Cerebellar cortex (tissue), 1 donor: ENCODE measurements at regions not wholly inside any gene's neighbourhood (a gene's known extent, or its start where the extent isn't known, plus 50 kb on each side); places are given as distances from the start of the nearest gene placed in this dataset.

Experiments
- DNase-seq: peaks from one replicate; pipeline ENCODE4 v3.0.0-alpha.2; 2015; ENCODE audit warnings: low spot score

GRCh38 chr18:73918816-73919215 lies 228.8 kb downstream of the FBXO15 start:
- DNase-seq: no peak

DNA sequence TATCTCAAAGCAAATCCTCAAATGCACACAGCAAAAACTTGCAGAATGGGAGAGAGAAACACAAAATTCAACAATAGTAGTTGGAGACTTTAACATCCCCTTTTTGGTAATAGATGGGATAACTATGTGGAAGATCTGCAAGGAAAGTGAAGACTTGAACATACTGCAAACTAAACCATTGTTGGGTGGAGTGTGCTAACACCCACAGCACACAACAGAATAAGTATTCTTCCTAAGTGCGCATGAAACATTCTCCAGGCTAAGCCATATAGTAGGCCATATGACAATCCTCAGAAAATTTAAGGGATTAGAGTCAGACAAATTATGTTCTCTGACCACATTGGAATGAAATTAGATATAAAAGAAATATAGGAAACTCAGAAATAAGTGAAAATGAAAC lies 230.6 kb downstream of the FBXO15 start:
- no peak for DNase-seq

GRCh38 chr18:73913505-73913904 lies 234.1 kb downstream of the FBXO15 start:
- no peak for DNase-seq

DNA sequence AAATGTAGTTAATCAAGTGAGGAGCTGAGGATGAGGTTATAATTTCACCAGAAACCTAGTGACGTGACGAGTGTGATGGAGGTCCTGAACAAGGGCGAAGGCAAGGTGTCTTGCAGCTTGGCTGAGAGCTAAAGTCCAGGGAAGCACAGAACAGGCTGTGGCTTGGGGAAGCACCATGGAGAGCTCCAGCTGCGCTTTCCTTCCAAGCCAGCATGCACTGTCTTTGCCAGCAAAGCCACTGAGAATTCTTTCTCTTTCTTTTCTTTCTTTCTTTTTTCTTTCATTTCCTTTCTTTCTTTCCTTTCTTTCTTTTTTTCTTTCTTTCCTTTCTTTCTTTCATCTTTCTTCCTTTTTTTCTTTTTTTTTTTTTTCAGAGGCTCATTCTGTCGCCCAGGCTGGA lies 239.3 kb downstream of the FBXO15 start:
- no peak for DNase-seq

GRCh38 chr18:73901566-73901965 lies 246.1 kb downstream of the FBXO15 start:
- DNase-seq: no peak

GRCh38 chr18:73901151-73901550 lies 246.5 kb downstream of the FBXO15 start:
- no peak for DNase-seq

GRCh38 chr18:73900106-73900835 lies 247.4 kb downstream of the FBXO15 start:
- no peak for DNase-seq

- no peak for DNase-seq
These were observed 250.1 kb downstream of the FBXO15 start for GRCh38 chr18:73897517-73897916.

- no peak for DNase-seq
These were observed 250.9 kb downstream of the FBXO15 start for GRCh38 chr18:73896685-73897084.

- DNase-seq: no peak
These were observed 251.9 kb downstream of the FBXO15 start for GRCh38 chr18:73895701-73896100.

DNA sequence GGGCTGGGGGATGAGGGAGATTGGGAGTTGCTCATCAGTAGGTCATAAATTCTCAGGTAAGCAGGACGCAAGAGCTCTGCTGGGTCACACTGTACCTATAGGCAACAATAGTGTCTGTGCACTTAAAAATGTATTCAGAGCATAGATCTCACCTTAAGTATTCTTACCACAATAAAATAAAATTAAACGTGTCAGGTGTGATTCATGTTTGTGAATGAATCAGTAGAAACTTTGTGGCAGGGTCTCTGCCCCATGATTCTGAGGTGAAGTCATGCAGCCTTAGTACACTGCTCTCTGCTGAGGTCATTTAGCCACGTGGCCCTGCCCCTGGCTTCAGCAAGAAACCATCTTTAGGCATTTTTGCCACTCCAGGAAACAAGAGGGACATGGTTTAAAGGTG lies 253.8 kb downstream of the FBXO15 start:
- no peak for DNase-seq

DNA sequence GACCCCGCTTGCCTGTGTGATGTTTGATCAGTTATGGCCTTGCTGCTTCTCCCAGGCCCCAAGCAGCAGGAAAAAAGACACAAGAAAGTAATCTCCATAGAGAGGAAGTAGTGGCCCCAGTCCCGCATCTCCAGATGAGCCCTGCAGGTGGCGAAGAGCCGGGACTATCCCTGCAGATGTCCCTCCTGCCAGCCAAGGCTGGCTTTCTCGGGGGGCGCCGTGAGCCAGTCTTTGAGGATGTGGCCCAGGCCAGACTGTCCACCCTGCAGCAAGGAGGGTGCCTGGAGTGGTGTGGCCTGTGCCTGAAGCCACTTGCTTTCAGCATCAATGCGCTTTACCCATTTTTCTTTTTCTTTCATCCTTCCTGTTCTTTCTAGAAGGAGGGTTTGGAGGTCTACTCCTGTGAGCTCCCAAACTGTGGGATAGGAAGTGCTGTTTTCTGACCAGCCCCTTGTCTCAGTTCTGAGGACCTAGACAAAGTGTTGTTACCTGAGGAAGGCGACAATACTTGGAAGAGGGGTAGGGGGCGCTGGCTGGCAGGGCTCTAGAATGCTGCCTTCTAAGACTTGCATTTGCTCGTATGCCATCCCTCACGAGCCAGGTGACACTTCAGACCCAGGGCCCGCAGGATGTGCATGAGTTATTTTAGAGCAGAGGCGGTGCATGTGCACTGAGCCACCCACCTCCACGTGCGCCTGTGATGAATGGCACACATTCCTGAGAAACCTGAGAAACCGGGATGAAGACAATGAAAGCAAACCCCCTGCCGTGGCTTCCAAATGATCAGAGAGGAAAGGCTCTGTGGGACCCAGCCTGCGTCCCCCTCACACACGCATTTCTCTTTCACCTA lies 255.8 kb downstream of the FBXO15 start:
- no peak for DNase-seq

DNA sequence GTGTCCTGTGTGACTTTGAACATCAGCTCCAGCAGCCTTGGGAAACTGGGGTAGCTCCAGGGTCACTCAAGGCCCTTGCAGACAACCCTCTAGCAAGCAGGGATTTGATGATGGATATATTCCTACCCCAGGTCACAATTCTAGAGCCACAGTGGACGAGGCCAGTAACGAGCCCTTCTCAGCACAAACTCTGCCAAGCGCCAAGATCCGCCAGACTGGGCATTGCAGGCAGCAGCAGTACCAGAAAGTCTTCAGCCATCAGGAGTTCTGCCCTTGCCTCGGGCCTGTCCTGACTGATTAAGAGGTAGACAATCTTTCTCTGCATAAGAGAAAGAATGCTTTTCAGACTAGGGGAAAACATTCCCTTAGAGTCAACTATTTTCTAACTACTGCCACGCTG lies 259.1 kb downstream of the FBXO15 start:
- no peak for DNase-seq

DNA sequence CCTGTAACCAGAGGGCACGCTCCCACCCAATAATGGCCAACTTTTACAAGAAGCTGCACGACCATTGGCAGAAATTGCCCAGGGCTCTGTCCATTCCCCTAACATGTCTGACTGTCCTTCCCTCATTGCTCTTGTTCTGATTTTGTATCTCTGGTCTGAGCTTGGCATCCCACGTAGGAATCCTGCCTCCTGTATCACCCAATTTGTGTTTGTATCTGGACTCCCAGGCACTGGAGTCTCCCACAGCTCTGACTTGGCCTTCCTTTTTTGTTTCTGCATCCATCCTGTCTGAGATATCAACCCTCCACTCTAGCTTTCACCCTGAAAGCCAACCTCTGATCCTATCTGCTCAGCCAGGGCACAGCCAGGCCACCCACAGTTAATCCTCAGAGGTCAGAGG lies 259.8 kb downstream of the FBXO15 start:
- no peak for DNase-seq

DNA sequence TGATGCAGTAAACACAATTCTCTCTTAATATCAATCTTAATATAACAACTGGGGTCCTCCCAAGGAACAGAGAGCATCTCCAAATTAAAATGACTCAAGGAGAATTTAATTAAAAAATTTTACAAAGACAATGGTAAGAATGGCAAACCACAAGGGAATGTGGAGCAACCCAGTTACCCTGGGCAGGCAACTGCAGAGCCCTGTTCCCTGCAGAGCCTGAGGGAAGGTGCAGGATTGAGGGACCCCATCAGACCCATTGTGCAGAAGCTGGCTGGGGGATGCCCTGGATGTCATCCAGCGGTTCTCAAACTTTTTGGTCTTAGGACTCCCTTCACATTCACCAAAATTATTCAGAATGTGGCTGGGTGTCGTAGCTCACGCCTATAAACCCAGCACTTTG lies 262.8 kb downstream of the FBXO15 start:
- DNase-seq: no peak

DNA sequence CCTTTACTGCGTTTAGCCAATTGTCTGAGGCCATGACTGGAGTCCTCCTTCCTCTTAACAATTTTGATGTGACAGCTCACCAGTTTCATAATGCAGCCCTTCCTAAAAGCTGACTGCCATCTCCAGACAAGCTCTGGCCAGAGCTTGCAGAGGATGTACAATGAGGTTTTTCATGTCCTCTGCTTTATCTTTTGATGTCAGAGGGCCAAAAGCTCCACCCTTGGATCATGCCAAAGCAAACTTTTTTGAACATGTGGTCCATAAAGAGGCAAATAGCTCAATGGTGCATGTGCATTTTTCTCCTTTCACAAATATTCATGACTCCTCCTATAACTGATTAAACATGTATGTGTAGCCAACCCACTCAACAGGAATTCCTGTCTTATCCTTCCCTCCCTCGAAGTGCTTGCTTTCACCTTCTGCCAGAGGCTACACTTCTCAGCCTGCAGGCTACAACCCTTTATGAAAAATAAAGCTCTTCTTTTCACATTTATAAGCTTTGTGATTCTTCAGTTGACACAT lies 266.2 kb downstream of the FBXO15 start:
- DNase-seq: no peak

DNA sequence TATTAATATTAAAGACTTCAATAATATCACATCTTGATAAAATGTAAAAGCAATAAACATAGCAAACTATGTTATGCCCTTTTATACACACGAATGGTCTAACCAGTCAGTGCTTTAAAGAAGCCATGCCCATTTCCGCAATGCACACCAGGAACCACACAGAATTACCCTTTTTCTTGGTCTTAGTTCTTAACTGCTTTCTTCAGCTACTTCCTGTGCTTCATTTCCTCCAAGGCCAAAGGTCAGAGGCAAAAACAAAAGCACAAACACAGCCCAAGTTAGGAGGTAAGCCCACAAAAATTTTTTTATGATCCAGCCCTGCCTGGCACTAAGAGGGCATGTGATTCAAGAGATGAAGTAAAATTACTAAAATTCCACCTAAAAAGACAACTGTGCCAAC lies 267.2 kb downstream of the FBXO15 start:
- no peak for DNase-seq

- no peak for DNase-seq
These were observed 267.9 kb downstream of the FBXO15 start for GRCh38 chr18:73879766-73880165.

DNA sequence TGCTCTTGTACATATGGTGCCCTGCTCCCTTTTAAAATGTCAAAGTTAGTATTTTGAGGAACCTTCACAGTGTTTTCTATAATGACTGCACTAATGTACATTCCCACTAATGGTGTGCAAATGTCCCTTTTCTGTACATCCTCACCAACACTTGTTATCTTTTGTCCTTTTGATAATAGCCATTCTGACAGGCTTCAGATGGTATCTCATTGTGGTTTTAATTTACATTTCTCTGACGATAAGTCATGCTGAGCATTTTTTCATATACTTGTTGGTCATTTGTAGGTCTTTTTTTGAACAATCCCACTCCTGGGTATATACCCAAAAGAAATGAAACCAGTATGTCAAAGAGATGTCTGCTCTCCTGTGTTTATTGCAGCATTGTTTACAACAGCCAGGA lies 268.3 kb downstream of the FBXO15 start:
- DNase-seq: no peak

- DNase-seq: no peak
These were observed 278.5 kb downstream of the FBXO15 start for GRCh38 chr18:73869182-73869581.

DNA sequence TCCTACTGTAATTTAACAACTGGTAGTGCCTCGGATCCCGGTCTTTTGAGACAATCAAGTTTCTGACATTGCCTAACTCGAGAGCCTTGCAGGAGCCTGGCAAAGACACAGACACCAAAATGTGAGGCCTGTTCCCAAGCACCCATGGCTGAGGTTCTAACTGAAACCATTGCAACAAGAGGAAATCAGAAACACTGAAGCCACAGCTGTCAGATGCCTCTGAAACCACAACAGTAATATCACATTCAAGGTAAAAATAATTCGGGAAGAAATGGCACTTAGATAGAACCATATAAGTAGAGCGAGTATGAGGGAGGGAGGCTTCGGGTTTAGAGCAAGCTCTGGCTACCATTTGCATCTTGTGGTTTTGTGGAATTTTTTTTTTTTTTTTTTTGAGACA lies 285.9 kb downstream of the FBXO15 start:
- no peak for DNase-seq

- no peak for DNase-seq
These were observed 287.7 kb downstream of the FBXO15 start for GRCh38 chr18:73859837-73860397.
